Stimulated activated naive CD4-positive, alpha-beta T cell (primary cell): ENCODE measurements at regions not wholly inside any gene's neighbourhood (a gene's known extent, or its start where the extent isn't known, plus 50 kb on each side); places are given as distances from the start of the nearest gene placed in this dataset.

Experiments
- DNase-seq, 6 experiments: peaks; one replicate each; lab custom pipeline; 2025; lab: John Stamatoyannopoulos, UW

DNA sequence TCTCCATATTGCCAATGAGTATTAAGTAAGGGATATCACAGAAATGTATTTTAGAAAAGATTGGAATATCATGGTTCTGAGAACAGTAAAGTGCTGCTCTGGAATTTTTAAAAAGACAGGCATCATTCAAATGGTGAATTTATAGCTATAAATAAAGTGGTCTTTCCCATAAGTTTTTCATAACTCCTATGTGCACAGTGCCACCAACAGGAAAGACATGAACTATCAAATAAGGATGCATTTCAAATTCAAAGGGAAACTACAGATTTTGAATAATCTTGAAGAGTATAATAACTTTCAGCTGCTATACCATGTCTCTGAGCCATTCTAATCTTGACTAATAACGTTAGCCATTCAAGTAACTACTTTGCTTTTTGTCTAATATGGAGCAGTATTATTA is 456.8 kb upstream of the GJE1 start:
- DNase-seq: no peak

- DNase-seq: no peak
These were observed 463.6 kb upstream of the GJE1 start for GRCh38 chr6:141669141-141669540.

GRCh38 chr6:141667580-141668309 is 465.0 kb upstream of the GJE1 start:
- no peak for DNase-seq

- no peak for DNase-seq
These were observed 466.5 kb upstream of the GJE1 start for GRCh38 chr6:141666187-141666586.

GRCh38 chr6:141664744-141665143 is 468.0 kb upstream of the GJE1 start:
- DNase-seq: no peak

DNA sequence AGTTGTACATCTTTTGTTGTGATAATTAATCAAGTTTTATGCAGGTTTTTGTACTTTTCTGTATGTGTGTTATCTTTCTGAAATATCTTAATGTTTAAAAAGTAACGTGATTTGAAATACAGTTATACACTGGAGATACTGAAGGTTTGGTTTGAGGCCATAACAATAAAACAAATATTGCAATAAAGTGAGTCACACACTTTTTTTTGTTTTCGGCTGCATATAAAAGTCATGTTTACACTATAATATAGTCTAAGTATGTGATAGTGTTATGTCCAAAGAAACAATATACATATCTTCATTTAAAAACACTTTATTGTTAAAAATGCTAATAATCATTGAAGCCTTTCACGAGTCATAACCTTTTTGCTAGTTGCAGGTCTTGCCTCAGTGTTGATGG is 473.1 kb upstream of the GJE1 start:
- DNase-seq: no peak

GRCh38 chr6:141658696-141659095 is 474.0 kb upstream of the GJE1 start:
- no peak for DNase-seq

DNA sequence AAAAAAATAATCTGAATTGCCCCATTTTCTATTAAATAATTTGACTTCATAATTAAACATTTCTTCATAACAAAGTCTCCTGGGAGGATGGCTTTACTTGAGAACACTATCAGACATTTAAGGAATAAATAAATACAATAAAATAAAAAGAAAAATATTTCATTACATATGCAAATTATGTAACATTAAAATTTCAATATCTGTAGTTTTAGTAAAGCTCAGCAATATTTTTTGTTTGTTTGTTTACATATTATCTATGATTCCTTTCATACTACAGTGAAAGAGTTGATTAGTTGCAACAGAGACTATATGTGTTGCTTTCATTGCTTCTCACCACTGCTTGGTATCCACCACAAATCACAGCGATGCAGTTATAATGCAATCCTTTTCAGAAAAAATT is 474.9 kb upstream of the GJE1 start:
- DNase-seq: no peak

- no peak for DNase-seq
These were observed 479.1 kb upstream of the GJE1 start for GRCh38 chr6:141653590-141653989.

DNA sequence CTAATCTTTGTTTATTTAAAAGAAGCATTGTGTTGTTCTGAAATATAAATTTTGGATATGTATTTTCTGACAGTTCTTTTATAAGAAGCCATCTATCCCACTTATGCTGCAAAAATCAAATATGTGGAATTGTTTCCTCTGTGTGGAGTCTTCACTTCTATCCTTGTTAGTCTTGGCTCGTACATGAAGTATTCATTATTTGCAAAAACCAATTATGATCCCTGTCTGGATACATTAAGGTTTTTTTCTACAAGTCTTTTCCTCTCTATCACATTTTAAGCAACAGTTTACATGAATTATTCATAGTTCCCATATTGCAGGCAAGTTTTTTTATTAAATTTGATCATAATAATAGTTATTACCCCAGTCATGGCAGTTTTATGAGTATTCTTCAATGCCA is 490.8 kb upstream of the GJE1 start:
- DNase-seq: no peak

DNA sequence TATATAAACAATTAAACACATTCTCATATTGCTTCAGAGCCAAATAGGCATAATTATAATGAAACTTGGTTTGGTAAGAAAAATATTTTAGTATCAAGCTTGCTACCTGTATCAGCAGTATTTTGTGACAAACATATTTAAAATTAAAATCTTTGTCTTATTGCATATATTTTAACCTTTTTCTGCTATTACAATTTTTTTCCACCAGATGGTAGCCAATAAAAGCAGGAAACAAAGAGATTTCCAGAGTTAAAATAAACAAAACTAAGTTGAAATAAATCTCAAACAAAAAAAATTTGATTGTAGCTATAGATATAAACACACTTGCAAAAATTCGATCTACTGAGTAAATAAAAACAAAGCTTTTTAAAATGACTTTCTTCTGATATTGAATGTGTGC is 491.3 kb upstream of the GJE1 start:
- DNase-seq: no peak

- DNase-seq: no peak
These were observed 497.1 kb upstream of the GJE1 start for GRCh38 chr6:141635621-141636020.

DNA sequence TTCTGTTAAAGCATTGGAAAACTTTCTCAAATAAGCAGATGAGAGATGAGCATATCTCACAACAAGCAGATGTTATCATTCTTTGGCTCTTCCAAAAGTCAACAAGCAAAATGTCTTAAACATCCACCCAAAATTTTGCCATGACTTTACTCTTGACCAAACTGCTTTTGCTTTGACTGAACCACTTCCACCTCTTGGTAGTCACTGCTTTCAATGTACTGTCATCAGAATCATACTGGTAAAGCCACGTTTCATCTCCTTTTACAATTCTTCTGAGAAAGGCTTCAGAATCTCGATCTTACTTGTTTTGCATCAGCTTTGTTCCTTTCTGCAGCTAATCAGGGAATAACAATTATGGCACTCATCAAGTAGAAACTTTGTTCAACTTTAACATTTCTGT is 498.5 kb upstream of the GJE1 start:
- DNase-seq: no peak

DNA sequence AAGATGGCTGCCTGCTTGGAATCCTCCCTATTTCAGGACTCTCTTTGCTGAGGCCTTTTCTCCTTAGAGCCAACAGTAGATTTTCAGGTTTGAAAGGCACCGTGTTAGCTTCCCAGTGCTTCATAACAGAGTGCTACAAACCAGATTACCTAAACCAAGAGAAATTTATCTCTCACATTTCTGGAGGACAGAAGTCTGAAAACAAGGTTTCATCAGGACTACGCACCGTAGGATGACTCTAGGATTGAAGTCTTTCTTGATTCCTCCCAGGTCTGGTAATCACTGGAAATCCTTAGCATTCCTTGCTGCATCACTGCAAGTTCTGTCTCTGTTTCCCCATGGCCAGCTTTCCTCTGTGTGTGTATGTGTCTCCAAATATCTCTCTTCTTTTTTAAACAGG is 508.4 kb upstream of the GJE1 start:
- DNase-seq: no peak

DNA sequence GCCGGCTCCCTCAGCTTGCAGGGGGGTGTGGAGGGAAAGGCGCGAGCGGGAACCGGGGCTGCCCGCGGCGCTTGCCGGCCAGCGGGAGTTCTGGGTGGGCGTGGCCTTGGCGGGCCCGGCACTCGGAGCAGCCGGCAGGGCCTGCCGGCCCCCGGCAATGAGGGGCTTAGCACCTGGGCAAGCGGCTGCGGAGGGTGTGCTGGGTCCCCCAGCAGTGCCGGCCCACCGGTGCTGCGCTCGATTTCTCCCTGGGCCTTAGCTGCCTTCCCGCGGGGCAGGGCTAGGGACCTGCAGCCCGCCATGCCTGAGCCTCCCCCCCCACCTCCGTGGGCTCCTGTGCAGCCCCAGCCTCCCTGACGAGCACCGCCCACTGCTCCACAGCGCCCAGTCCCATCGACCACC is 514.5 kb upstream of the GJE1 start:
- no peak for DNase-seq

- no peak for DNase-seq
These were observed 522.0 kb upstream of the GJE1 start for GRCh38 chr6:141610741-141611140.

DNA sequence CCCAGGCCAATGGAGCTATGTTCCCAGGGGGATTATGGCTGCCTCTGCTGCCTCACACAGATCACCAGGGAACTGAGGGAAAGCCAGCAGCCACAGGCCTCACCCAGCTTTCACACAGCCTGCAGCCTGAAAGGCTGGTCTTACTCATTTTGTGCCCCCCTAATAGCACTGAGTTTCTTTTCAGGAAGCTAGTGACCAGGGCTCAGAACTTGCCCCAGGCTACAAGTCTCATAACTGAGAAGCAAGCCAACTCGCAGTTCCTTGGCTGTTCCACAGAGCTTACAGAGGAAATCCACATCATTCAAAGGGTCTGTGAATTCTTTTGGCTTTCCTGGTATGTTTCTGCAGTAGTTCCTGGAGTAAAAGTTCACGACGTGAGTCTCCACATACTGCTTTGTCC is 524.8 kb upstream of the GJE1 start:
- DNase-seq: no peak

DNA sequence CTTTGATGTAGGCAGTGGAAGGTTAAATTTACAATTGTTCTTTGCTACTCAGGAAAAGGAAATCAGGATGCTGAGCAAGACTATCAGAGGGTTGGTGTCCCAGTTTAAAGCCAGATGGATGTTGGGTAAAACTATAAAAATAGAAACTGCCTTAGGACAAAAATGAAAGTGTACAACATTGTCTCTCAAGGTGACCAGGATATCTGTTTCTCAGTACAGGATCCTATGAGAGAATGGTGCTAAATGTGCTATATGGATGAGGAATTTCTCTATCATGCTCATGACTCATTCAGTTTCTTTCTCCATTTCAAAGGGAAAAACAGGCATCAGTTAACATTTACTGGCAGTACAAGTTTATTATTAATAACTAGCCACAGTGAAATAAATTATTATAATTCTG is 534.2 kb upstream of the GJE1 start:
- DNase-seq: no peak

DNA sequence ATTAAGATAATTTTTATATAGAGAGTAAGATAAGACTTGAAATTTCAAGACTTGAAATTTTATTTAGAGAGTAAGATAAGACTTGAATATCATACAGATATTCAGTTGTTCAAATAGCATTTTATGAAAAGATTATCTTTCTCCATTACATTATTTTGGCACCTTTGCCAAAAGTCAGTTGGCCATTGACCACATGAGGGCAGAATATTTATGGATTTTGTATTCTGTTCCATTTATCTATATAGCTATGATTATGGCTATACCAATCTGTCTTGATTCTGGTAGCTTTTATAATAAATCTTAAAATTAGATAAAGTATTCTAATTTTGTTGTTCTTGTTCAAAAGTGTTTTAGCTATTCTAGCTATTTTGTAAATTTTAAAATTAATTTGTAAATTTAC is 537.9 kb upstream of the GJE1 start:
- no peak for DNase-seq

DNA sequence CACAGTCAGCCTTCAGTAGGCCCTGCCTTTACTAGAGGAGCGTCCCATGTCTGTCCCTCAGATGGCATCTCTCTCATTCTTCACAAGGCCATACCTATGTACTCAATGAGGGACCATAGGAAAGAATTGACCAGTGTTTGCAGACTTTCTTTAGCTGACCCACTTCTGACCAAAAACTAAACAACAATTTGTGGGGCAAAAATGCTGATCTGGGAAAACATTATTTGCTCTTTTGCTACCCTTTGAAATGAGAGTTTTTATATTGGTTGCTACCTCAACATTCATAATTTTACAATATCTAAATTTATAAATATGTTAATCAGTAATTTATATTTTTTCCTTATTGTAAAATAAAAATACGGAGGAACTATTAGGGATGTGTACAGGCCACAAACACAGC is 539.4 kb upstream of the GJE1 start:
- no peak for DNase-seq

DNA sequence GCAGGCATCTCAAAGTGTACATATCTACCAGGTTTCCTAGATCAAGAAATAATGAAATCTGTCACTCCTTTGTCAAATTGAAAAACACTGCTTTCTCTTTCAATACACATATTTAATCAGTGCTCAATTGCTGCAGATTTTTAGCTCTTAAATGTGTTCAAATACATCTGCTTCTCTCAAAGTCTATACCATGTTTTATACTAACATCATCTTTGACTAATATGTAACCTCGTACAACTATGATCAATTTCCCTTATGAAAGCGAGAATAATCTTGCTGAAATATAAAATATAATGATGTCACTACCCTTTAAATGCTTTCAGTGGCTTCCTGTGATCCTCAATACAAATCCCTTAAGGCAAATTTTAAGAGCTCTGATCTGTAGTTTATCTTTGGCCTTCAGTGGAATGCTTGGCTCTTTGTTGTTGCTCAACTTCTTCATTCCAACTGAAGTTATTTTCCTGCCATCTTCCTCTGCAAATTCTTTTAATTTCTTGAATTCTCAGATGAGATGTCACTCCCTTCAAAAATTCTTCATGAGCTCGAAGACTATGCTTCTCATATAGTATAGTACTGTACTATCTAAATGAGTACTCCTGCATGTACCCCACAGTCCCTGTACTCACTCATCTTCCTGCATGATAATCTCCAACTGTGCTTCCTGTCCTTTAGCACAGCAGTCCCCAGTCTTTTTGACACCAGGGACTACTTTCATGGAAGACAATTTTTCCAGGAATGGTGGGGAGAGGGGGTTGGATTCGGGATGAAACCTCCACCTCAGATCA is 545.1 kb upstream of the GJE1 start:
- DNase-seq: no peak

DNA sequence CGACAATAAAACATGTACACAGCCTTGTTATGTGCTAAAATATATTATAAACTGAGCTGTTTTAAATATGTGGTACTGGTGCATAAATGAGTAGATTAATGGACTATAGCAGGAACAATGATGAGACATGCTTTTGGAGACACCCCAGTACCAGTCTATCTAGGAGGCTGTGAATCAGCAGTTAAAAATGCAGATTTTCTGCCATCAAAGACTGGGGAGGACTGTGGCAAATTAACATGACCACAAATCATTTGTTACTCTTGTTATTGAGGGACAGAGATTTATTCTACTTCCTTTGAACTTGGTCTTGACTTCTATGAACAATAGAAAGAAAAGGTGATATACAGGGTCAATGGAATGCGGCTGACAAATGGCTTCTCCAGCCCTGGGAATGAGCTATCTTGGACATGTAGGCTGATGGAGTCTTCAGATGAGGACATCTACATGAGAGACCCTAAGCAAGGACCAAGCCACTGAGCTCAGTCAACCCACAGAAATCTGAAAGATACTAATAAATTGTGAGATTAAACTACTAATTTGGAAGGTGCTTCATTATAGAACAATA is 551.7 kb upstream of the GJE1 start:
- DNase-seq: no peak

GRCh38 chr6:141580131-141580530 is 552.6 kb upstream of the GJE1 start:
- no peak for DNase-seq
